Muscle layer of duodenum (tissue), 2 donors: ENCODE measurements at regions not wholly inside any gene's neighbourhood (a gene's known extent, or its start where the extent isn't known, plus 50 kb on each side); places are given as distances from the start of the nearest gene placed in this dataset.

ENCODE experiments used
- H3K27ac ChIP-seq: one replicate; pipeline ENCODE4 v1.7.0; 2013; ENCODE audit warnings: mild to moderate bottlenecking, low read length
- H3K27me3 ChIP-seq: one replicate; pipeline ENCODE4 v1.7.0; 2013; ENCODE audit warnings: low read depth, mild to moderate bottlenecking, control low read depth, low read length
- H3K36me3 ChIP-seq, 2 donors: one replicate each; pipeline ENCODE4 v1.7.0; 2013; ENCODE audit warnings: low read length in 2 of 2, control low read depth in 1 of 2, mild to moderate bottlenecking in 1 of 2; ENCODE audit not compliant: insufficient read depth in 2 of 2, control insufficient read depth in 1 of 2
- H3K4me1 ChIP-seq, 2 donors: one replicate each; pipeline ENCODE4 v1.7.0; 2013; ENCODE audit warnings: low read length in 2 of 2, mild to moderate bottlenecking in 2 of 2, control low read depth in 1 of 2, moderate library complexity in 1 of 2; ENCODE audit not compliant: insufficient read depth in 2 of 2, control insufficient read depth in 1 of 2
- H3K4me3 ChIP-seq, 2 donors: one replicate each; pipeline ENCODE4 v1.7.0; 2013; ENCODE audit warnings: low read length in 2 of 2, low read depth in 1 of 2, mild to moderate bottlenecking in 1 of 2
- H3K9me3 ChIP-seq, 2 donors: one replicate each; pipeline ENCODE4 v1.7.0; 2013; ENCODE audit warnings: low read length in 2 of 2, control low read depth in 1 of 2, mild to moderate bottlenecking in 1 of 2; ENCODE audit not compliant: control insufficient read depth in 1 of 2
- donor health status: healthy.

DNA sequence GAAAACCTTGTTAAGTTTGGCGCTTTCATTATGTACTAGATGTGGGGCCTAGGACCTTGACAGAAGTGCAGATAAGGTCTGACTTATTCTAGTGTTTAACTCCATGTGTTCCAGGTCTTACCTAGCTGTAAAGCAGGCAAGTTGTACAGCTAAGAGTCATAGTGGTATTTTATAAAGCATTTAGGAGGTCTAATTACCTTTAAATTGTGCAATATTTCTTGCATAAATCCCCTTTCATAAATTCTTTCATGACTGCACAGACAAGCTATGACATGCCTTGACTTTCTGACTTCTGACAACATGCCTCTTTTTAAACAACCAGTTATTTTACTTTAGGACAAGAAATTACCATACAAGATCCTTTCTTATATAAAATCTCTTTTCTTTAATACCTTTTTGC is 151.6 kb upstream of the VSTM2A start:
- Histone ChIP-seq H3K27me3 (no peaks in the 10 kb centered on the region), H3K4me1 (no peaks in the 10 kb centered on the region), H3K9me3 (peaks cover 0 to 3% of the 10 kb centered on the region in 2 donors), H3K4me3 (no peak overlapping the region), H3K36me3 (no peaks in the 10 kb centered on the region), H3K27ac (no peak overlapping the region)

GRCh38 chr7:54392935-54393334 is 149.2 kb upstream of the VSTM2A start:
- Histone ChIP-seq H3K4me1 (no peaks in the 10 kb centered on the region), H3K27me3 (no peaks in the 10 kb centered on the region), H3K36me3 (no peaks in the 10 kb centered on the region)

GRCh38 chr7:54394834-54395233 is 147.3 kb upstream of the VSTM2A start:
- Histone ChIP-seq H3K27ac (no peak overlapping the region), H3K4me3 (no peak overlapping the region), H3K36me3 (no peaks in the 10 kb centered on the region), H3K4me1 (no peaks in the 10 kb centered on the region), H3K27me3 (no peaks in the 10 kb centered on the region), H3K9me3 (no peaks in the 10 kb centered on the region)

More at GRCh38 chr7:54392935-54393334, 149.2 kb upstream of the VSTM2A start:
- Histone ChIP-seq H3K4me3 (no peak overlapping the region), H3K27ac (no peak overlapping the region), H3K9me3 (no peaks in the 10 kb centered on the region)

- Histone ChIP-seq H3K27ac (no peak overlapping the region), H3K27me3 (no peaks in the 10 kb centered on the region)
Observed at GRCh38 chr7:54397836-54398612, 144.2 kb upstream of the VSTM2A start.

GRCh38 chr7:54398863-54399262 is 143.3 kb upstream of the VSTM2A start:
- H3K27ac ChIP-seq = no peak overlapping the region
- no peak overlapping the region for H3K4me3 ChIP-seq
- no peaks in the 10 kb centered on the region for H3K36me3 ChIP-seq
- no peaks in the 10 kb centered on the region for H3K9me3 ChIP-seq
- no peaks in the 10 kb centered on the region for H3K4me1 ChIP-seq
- no peaks in the 10 kb centered on the region for H3K27me3 ChIP-seq

More at GRCh38 chr7:54397836-54398612, 144.2 kb upstream of the VSTM2A start:
- no peak overlapping the region for H3K4me3 ChIP-seq
- H3K36me3 ChIP-seq = no peaks in the 10 kb centered on the region
- H3K4me1 ChIP-seq = no peaks in the 10 kb centered on the region
- H3K9me3 ChIP-seq = no peaks in the 10 kb centered on the region

DNA sequence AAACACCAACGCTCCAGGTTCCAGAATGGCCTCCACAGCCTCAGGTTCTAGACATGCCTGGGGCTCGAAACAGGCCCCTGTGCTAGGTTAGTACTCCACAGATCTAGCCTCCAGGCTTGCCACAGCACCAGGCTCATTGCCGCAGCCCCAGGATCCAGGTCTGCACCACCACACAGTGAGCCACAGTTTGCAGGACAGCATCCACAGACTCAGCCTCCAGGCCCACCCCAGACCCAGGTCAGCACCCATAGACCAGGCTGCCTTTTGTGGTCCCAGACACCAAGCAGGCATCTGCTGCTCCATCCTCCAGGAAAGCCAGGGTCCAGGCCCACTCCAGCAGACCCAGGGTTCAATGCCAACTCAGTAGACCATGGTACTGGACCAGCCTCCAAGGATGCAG is 132.3 kb upstream of the VSTM2A start:
- Histone ChIP-seq H3K36me3 (no peaks in the 10 kb centered on the region), H3K27me3 (no peaks in the 10 kb centered on the region), H3K9me3 (peaks cover 0 to 9% of the 10 kb centered on the region in 2 donors), H3K4me3 (no peak overlapping the region), H3K27ac (no peak overlapping the region), H3K4me1 (no peaks in the 10 kb centered on the region)

- H3K27ac ChIP-seq = no peak overlapping the region
- H3K27me3 ChIP-seq = no peaks in the 10 kb centered on the region
- no peak overlapping the region for H3K4me3 ChIP-seq
- no peaks in the 10 kb centered on the region for H3K36me3 ChIP-seq
- H3K9me3 ChIP-seq = peaks cover 0 to 3% of the 10 kb centered on the region in 2 donors
- no peaks in the 10 kb centered on the region for H3K4me1 ChIP-seq
Observed at GRCh38 chr7:54416678-54417077, 125.5 kb upstream of the VSTM2A start.

DNA sequence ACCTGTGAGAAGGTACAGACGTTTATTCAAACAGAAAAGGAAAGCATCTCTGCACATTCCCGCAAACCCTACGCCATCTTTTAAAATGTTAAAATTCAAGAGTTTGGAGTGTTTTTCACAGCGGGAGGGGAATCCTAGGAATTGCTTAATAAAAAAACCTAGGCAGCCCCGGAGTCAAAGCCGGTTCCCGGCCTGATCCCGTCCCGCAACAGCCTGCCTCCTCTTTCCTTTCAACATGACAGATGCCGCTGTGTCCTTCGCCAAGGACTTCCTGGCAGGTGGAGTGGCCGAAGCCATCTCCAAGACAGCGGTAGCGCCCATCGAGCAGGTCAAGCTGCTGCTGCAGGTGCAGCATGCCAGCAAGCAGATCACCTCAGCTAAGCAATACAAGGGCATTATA is 123.0 kb upstream of the VSTM2A start:
- Histone ChIP-seq H3K4me1 (no peaks in the 10 kb centered on the region), H3K36me3 (no peaks in the 10 kb centered on the region), H3K9me3 (peaks cover 0 to 3% of the 10 kb centered on the region in 2 donors), H3K4me3 (no peak overlapping the region), H3K27ac (no peak overlapping the region), H3K27me3 (no peaks in the 10 kb centered on the region)

- Histone ChIP-seq H3K9me3 (no peaks in the 10 kb centered on the region), H3K4me1 (no peaks in the 10 kb centered on the region), H3K36me3 (no peaks in the 10 kb centered on the region), H3K27ac (no peak overlapping the region), H3K4me3 (no peak overlapping the region), H3K27me3 (no peaks in the 10 kb centered on the region)
Observed at GRCh38 chr7:54426406-54426805, 115.8 kb upstream of the VSTM2A start.

DNA sequence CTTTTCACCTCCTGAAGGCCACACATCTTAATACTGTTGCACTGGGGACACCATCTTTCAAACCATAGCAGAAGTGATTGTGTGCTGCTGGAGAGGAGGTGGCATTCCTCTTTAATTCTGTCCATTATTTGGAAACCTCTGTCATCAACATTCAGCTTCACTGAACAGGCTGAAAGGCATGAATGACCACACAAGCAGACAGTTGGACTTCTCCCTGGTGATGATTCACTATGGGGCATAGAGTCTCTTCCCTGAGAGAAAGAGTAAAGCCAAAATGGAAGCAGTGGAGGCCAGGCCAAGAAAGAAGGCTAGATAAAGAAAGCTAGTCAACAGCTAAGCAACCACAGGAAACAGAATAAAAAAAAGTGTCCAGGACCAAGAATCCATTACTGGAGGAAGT is 113.1 kb upstream of the VSTM2A start:
- no peaks in the 10 kb centered on the region for H3K36me3 ChIP-seq

GRCh38 chr7:54439391-54439790 is 102.8 kb upstream of the VSTM2A start:
- no peaks in the 10 kb centered on the region for H3K4me1 ChIP-seq
- H3K4me3 ChIP-seq = no peak overlapping the region
- H3K36me3 ChIP-seq = no peaks in the 10 kb centered on the region
- peaks cover 0 to 3% of the 10 kb centered on the region in 2 donors for H3K9me3 ChIP-seq
- H3K27me3 ChIP-seq = no peaks in the 10 kb centered on the region
- no peak overlapping the region for H3K27ac ChIP-seq

More for the DNA sequence above, 113.1 kb upstream of the VSTM2A start:
- no peaks in the 10 kb centered on the region for H3K4me1 ChIP-seq
- H3K27me3 ChIP-seq = no peaks in the 10 kb centered on the region
- no peak overlapping the region for H3K4me3 ChIP-seq
- no peaks in the 10 kb centered on the region for H3K9me3 ChIP-seq
- no peak overlapping the region for H3K27ac ChIP-seq
